ENCODE measurements at regions not wholly inside any gene's neighbourhood (a gene's known extent, or its start where the extent isn't known, plus 50 kb on each side); places are given as distances from the start of the nearest gene placed in this dataset.

DNA sequence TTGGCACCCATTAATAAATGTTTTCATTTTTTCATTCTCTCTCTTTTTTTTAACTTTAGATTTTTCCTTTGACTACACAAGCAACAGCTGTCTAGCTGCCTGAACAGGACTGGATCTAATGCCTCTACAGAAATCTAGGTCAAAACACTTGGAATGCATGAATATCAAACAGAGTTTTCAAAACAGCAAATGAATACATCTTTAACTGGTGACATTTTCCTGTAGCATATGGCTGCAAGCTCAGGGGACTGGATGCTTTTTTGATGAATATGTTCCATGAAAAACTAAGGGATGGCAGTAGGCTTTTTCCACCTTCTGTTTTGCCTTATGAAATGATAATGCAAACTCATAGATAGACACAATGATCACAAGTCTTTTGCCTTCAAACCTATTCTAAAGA is 661.7 kb downstream of the MCTP2 start:
- DNase-seq (ENCODE audit: low read depth in 2 of 2) = no peak

DNA sequence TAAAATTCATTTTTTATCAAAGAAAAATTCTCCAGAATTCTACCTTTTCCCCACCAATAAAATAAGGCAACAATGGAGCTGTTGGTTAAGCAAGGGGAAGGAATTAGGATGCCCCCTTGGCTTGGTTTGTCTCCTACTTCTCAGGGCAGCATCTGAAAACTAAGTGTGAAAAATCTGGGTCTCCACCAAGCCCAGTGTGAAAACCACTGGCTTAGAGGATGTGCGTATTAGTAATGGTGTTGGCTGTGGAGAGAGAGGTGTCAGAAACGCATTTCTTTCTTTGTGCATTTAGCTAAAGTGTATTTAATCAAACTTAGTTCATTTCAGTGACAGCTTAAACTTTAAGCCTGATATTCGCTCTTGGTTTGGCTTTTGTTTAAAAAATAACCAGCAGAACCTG is 662.7 kb downstream of the MCTP2 start:
- DNase-seq (ENCODE audit: low read depth in 2 of 2) = no peak

DNA sequence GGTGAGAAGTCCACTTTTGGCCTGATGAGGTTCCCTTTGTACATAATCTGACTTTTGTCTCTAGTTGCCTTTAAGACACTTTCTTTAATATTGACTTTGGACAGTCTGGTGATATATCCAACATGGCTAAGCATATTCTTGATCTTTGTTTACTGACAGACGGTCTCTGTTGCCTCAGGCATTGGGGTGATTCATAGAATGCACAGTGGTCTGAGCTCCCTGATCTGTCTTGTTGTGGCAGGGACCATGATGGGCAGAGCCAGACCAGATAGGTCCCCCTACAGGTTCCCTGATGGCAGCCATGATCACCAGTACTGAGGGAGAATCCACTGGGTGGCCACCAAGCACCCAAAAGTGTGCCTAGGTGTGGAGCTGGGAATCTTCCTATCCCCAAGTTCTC is 678.1 kb downstream of the MCTP2 start:
- no peak for DNase-seq (ENCODE audit: low read depth in 2 of 2)

DNA sequence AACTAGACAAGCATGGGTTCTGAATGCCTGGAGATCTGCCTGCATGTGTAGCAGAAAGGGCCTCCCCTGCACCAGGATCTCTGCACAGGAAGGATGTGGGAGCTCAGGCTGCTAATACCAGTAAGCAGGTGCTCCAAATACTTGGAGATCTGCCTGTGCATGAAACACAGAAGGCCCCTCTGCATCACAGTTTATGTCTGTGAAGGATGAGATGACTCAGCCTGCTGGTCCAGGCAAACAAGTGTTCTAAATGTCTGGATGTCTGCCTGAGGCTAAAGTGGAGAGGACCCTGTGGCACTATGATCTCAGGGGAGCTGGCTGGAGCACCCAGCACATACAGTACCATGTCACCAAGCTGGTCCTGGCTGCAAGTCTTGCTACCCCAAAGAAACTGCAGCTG is 678.8 kb downstream of the MCTP2 start:
- DNase-seq (ENCODE audit: low read depth in 2 of 2) = no peak

DNA sequence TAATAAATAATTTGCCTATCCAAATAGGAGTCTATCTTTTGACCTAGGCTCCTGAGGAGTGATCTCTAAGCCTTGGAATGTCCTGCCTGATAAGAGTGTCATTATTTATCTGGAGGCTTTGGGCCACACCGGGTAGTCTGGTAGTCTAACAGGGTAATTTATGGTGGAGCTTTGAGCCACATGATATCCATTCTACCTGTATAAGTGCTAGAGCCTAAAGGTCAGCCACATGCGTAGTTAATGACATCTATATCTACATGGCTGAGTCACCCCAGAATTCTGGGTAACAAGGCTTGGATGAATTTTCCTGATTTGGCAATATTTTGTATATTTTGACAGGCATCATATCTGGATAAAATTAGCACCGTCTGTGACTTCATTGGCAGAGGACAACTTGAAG is 681.4 kb downstream of the MCTP2 start:
- DNase-seq (ENCODE audit: low read depth in 2 of 2) = no peak

DNA sequence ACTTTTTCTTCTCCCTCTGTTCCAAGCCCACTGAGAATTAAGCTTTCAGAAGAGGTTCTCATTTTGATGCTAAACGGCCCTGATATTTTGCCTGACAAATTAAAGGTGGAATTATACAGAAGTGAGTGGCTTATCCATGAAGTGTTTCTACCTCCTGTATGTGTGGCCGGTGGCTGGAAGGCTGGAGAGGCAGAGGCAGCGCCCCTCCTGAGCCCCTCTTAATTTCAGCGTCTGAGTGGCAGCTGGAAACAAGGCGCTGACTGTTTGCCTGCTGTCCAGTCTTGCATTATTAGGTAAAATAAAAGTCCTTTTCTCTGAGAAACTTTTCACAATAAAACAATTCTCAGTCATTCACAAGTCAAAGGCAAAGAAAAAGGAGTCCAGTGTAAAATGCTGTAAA is 685.7 kb downstream of the MCTP2 start:
- no peak for DNase-seq (ENCODE audit: low read depth in 2 of 2)

DNA sequence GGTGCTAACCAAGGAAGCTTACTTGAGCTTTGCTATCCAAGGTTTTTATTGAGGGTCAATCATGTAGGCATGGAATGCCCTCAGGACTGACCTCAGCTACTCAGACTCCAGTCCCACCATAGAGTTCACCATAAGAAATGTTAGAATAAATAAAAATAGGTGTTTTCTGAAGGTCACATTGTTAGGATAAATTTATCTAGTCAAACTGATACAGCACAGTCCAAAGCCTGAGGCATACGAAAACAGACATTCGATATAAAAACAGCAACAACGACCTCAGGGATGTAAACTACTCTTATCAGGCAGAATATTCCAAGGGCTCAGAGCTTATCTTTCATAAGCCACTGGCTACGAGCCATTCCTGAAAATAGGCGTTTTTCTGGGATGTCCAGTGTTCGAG is 690.6 kb downstream of the MCTP2 start:
- no peak for DNase-seq (ENCODE audit: low read depth in 2 of 2)

DNA sequence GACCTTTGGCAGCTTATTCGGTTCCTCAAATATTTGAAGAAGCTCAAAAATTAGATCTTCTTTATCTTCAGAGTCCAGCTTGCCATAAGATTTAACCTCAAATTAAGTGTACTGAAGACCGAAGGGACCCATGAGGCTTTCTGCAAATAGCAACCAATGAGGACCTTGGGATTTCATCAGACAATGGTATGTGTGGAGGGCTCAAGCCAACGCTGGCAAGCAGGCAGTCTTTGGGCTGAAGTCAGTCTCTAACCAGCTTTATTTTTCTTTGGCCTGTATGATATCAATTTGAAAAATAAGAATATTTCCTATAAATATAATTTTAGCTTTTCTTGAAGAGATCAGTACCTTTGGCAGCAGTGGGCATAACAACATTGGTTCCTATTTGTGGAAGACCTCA is 692.7 kb downstream of the MCTP2 start:
- DNase-seq (ENCODE audit: low read depth in 2 of 2) = no peak

DNA sequence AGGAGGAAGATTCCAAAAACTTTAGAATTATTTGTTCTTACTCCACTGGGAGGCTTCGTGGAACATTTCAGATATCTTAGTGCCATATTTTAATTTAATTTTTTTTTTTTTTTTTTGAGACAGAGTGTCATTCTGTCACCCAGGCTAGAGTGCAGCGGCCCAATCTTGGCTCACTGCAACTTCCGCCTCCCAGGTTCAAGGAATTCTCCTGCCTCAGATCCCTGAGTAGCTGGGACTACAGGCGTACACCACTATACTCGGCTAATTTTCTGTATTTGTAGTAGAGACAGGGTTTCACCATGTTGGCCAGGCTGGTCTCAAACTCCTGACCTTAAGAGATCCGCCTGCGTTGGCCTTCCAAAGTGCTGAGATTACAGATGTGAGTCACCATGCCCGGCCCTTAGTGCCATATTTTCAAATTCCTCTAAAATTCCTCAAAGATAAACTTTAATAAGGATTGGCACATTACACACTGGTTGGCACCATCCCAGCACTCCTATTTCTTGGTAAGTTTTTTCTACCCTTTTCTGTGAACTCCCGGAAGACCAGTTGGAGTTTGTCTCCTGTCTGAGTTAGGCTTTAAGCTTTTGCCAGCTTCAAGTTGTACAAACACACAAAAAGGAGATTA is 693.7 kb downstream of the MCTP2 start:
- no peak for DNase-seq (ENCODE audit: low read depth in 2 of 2)

DNA sequence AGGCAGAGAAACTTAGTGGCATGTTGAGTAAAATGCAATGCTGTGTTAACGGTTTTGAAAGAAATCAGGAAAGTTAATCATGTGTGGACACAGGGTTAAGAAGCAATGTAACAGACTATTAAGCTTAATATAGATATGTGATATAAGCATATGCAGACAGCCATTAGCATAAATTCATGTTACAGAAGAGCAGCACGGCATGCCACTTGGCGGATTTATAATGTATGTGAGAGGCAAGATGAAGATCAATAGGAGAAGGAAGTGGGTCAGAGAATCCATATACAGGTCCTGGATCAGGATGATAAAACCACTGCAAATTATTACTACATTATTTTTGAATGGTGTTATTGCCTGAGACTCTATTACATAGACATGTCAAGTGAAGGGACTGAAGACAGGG is 694.3 kb downstream of the MCTP2 start:
- DNase-seq (ENCODE audit: low read depth in 2 of 2) = no peak

DNA sequence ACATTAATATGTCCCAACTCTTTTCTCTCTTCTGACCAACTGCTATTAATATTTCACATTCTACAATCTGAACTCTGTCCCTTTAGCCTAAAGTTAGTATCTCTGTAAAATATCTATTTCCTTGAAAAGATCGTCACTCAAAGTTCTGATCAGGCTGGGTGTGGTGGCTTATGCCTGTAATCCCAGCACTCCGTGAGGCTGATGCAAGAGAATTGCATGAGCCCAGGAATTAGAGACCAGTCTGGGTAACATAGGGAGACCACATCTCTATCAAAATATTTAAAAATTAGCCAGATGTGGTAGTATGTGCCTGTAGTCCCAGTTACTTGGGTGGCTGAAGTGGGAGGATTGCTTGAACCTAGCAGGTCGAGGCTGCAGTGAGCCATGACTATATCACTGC is 695.6 kb downstream of the MCTP2 start:
- no peak for DNase-seq (ENCODE audit: low read depth in 2 of 2)

DNA sequence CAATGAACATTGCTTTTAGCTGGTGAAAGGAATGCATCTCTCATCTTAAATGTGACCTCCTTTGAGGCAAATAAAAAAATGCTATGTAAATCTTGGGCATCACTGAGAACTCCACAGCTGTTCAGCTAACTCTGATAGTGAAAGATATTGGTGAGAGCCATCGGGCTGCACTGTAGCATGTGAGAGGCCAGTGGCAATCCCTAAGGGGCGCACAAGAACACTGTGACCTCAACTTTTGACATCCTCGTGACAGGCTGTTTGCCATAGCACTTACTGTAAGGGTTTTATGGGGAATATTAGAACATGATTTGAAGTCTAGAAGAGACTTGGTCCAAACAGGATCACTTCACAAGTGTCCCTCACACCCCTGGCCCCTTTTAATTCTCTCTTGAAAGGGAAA is 697.9 kb downstream of the MCTP2 start:
- DNase-seq (ENCODE audit: low read depth in 2 of 2) = no peak

DNA sequence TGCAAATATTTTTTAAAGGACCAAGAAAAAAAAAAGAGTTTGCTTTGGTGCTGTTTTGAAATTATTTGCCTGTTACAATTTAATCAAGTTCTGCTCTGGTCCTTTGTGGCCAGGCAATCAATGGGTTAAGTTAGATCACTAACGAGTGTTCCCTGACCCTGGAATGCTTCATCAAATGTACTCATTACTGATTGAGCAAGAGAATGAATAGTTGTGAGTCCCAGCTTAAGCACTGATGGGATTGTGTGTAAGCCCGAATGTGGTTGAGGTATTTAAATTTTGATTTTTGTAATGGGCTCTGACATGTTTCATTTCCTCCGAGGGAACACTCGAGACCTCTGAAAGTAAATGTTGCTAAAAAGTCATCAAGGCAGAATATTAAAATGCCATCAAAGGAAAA is 699.1 kb downstream of the MCTP2 start:
- no peak for DNase-seq (ENCODE audit: low read depth in 2 of 2)

DNA sequence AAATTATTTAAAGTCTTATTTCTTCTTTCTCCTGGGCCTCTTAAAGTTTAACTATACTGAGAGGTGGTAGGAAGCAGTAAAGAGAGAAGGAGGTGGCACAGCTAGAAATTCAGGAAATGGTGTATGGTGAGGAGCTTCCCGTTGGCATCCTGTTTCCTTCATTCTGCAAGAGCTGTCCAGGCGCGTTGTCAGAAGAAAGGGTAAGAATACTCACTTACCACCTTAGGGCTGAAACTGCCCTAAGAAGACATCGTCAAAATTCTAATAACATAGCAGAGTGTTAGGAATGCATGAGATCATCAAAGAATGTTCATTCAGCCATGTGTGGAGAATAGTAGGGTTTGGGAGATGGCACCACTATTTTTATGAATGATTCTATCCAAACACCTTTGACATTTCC is 699.6 kb downstream of the MCTP2 start:
- no peak for DNase-seq (ENCODE audit: low read depth in 2 of 2)

DNA sequence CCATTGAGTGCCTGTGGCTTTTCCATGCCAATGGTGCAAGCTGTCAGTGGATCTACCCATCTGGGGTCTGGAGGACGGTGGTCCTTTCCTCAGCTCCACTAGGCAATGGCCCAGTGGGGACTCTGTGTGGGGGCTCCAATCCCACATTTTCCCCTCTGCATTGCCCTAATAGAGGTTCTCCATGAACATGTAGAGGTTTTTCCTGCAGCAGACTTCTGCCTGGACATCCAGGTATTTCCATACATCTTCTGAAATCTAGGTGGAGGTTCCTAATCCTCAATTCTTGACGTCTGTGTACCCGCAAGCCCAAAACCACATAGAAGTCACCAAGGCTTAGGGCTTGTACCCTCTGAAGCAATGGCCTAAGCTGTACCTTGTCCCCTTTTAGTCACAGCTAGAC is 703.1 kb downstream of the MCTP2 start:
- no peak for DNase-seq (ENCODE audit: low read depth in 2 of 2)

DNA sequence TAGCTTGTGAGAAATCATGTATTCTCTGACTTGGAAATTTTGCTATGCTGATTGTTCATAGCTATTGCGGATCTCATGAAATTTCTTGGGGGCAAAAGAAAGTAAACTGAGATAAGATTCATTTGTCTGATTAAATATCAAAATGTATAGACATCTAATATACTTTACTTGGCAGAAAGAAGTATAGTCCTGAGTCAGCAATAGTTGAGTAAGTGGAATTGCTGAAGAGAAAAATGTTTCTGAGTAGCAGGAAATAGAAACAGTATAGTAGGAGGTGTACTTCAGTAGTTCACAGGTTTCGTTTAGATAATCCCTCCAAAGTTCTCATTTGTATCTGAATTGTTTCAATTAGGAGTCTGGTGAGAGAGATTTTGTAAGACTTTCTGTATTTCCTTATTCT is 705.9 kb downstream of the MCTP2 start:
- DNase-seq (ENCODE audit: low read depth in 2 of 2) = no peak

DNA sequence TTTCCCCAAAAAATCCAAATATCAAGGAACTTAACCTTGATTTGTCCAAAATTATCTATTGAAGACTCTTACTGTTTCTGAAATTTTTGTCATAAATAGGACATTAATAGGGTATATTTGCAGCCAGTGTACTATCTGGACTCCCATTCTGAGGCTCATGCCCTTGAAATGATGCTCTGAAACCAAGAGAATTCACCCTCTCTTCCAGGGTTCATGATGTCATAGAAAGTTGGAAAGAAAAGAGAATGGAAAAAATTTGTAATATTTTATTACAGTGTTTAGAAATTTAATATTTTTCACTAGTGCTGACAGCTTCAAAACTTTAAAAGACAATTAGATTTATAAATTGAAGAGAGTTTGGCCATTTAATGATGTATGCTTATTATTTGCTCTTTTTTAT is 712.5 kb downstream of the MCTP2 start:
- DNase-seq (ENCODE audit: low read depth in 2 of 2) = no peak

DNA sequence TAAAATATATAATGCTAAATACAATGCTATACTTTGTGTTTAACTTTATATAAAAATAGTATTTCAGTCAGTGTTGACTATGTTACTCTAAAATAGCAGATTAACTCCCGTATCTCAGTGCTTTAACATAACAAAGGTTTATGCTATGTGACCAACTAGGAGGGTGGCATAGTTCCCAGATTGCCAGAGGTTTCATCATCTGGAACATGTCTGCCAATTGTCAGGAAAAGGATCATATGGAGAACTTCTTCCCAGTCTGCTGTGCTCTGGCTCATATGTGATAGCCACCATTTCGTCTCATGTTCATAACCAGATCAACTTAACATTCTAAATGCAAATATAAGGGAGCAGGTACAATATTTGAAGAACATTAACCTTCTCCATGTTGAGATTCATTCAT is 720.2 kb downstream of the MCTP2 start:
- no peak for DNase-seq (ENCODE audit: low read depth in 2 of 2)

DNA sequence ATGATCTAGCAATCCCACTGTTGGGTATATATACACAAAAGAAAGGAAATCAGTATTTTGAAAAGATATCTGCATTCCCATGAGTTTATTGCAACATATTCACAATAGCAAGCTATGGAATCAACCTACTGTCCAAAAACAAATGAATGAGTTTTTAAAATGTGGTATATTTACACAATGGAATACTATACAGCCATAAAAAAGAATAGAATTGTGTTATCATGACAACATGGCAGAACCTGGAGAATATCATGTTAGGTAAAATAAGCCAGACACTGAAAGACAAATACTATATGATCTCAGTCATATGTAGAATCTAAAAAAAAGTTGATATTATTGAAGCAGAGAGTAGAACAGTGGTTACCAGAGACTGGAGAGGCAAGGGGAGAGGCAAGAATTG is 732.6 kb downstream of the MCTP2 start:
- DNase-seq (ENCODE audit: low read depth in 2 of 2) = no peak

DNA sequence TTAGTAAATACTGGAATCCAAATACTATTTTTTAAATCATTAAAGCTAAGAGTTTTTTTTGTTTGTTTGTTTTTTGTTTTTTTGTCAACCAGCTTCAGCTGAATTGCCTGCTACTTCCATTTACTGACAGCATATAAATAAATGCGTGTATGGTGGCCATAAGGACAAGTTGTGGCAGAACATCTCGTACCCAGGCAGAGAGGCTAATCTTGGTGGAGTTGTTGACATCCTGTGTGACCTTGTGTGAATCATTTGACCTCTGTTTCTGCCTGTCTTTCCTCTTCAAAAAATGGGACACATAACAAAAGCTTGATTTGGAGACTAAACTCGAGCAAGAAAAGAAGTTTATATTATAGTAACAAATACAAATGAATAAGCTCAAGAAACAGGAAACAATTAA is 734.2 kb downstream of the MCTP2 start:
- no peak for DNase-seq (ENCODE audit: low read depth in 2 of 2)

DNA sequence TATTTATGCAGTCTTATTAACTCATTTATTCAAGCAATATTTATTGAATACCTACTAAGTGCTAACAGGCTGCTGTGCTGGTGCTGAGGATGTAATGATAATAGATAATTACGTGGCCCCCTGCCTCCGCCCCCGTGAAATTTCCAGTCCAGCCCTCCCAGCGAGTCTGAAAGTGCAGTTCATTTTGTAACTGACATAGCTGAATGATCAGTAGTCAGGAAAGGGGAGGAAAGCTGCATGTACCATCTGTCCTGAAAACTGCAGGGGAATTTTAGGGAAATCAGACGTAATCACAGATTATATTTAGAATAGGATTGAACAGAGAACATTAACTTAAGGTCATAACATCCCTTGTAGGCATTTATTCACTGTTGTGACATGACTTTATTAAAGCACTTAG is 736.8 kb downstream of the MCTP2 start:
- no peak for DNase-seq (ENCODE audit: low read depth in 2 of 2)

DNA sequence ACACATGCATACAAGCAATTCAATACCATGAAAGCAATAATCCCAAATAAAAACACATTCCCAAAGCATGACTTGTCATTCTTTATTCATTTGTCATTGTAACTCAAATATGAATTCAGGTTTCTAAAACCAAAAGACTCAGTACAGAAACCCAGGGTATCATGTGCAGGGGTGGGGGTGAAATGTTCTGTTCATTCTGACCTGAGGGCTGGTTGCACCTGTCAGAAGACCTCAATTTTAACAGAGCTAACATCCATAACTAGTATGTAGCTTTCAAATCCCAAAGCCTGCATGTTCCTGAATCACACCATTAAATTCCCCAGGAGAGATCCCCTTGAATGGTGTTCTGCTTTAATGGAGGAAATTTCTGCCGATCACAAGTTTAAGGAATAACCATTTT is 738.7 kb downstream of the MCTP2 start:
- DNase-seq (ENCODE audit: low read depth in 2 of 2) = no peak

DNA sequence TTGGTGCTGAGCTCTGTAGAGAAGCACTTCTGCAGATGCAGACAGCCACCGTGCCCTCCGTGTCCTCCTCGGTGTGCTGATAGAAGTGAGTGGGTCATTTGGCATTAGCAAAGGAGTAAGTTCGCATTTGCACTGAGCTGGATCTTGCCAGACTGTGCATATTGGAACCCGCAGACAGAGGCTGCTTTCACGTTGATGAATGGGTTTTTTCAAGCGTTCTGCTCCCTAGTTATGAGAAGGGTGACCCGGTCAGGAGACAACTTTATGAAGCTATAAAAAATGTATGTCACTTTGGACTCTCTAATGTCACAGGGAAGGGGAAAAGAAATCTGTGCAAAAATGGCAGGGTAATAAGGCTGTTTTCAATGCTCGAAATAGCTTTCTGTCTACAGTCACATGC is 739.4 kb downstream of the MCTP2 start:
- no peak for DNase-seq (ENCODE audit: low read depth in 2 of 2)

DNA sequence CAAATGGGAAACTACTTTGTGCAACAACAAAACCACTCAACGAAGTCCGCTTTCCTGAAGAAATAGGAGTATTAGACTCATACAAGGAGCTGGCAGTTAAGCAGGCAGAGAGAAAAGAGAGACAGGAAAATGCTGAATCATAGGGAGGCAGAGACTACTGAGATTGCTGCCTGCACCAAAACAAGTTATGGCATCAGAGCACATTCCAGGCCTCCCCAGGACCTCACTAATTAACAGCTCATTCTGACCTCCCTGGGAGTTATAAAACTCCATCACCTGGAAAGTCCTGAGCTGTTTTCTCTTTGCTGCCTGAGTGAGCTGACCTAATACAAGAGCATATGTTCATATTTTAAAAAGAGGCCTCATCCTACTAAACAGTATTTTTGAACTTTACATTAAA is 741.0 kb downstream of the MCTP2 start:
- DNase-seq (ENCODE audit: low read depth in 2 of 2) = no peak

DNA sequence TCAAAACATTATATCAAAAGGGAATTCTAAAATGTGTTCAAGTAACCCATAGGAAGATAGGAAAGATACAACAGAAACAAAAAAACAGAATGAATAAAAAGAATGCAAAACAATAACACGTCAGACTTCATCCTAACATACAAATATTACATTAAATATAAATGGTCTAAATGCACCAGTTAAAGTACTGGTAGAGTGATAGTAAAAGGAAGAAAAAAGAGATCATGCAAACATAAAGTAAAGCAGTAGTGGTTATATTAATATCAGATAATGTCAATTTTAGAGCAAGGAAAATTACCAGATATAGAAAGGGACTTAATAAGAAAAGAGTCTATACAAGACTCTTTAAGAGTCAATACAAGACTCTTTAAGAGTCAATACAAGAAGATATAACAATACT is 755.7 kb downstream of the MCTP2 start:
- DNase-seq (ENCODE audit: low read depth in 2 of 2) = no peak

Measured in stimulated activated CD4-positive, alpha-beta T cell treated with anti-CD3 and anti-CD28 coated beads, Interleukin-4, amount 100 ng/mL, for 48 hours (primary cell).